ENCODE measurements at regions not wholly inside any gene's neighbourhood (a gene's known extent, or its start where the extent isn't known, plus 50 kb on each side); places are given as distances from the start of the nearest gene placed in this dataset.

- no peak for TF ChIP-seq ZNF462 (CRISPR knock-in tag; IDR thresholded peaks at IDR 0.05)
- no peak for TF ChIP-seq EZH2phosphoT487 (IDR thresholded peaks at IDR 0.05; ENCODE audit: unreplicated experiment)
- TF ChIP-seq ZNF114 (CRISPR knock-in tag; IDR thresholded peaks at IDR 0.05), result no peak
- no peak for TF ChIP-seq ZNF331 (CRISPR knock-in tag; IDR thresholded peaks at IDR 0.05; ENCODE audit: low read depth)
Observed at GRCh38 chr20:7672571-7672970, 267.7 kb downstream of the HAO1 start (continued).

GRCh38 chr20:7673841-7674240 lies 266.4 kb downstream of the HAO1 start:
- no peaks in the 10 kb centered on the region for H3K9me3 Mint-ChIP-seq
- ATAC-seq (no peak), DNase-seq (ENCODE audit: low spot score) (no peak)
- Histone ChIP-seq H3K4me2 (no peak overlapping the region), H3K79me2 (replicated peaks; ENCODE audit: insufficient read depth) (no peaks in the 10 kb centered on the region), H3K27me3 (ENCODE audit: insufficient read depth) (no peaks in the 10 kb centered on the region), H3K4me1 (ENCODE audit: insufficient read depth) (peaks cover 9% of the 10 kb centered on the region; the same call in 1 of the 2 replicates), H3F3A (replicated peaks; ENCODE audit: low read depth) (no peaks in the 10 kb centered on the region), H3K9me2 (ENCODE audit: insufficient read depth) (no peaks in the 10 kb centered on the region), H2AFZ (no peak overlapping the region), H3K36me3 (ENCODE audit: insufficient read depth) (no peaks in the 10 kb centered on the region), H3K4me3 (no peak overlapping the region), H4K20me1 (replicated peaks; ENCODE audit: insufficient read depth) (no peaks in the 10 kb centered on the region), H3K27ac (ENCODE audit: low read depth) (no peak overlapping the region)
- no peaks in the 10 kb centered on the region for H3K27me3 Mint-ChIP-seq (ENCODE audit: insufficient read depth, low read depth, poor library complexity)
- no peaks in the 10 kb centered on the region for H3K36me3 Mint-ChIP-seq (ENCODE audit: low read depth)
- no peak overlapping the region for H3K4me3 Mint-ChIP-seq
- no peak overlapping the region for H3K27ac Mint-ChIP-seq
- H3K4me1 Mint-ChIP-seq, result peaks cover 10% of the 10 kb centered on the region; the same call in 2 of the 3 replicates
- no peak for TF ChIP-seq ZNF462 (CRISPR knock-in tag; IDR thresholded peaks at IDR 0.05)
- no peak for TF ChIP-seq EZH2phosphoT487 (IDR thresholded peaks at IDR 0.05; ENCODE audit: unreplicated experiment)
- TF ChIP-seq NANOG (IDR thresholded peaks at IDR 0.05; ENCODE audit: borderline replicate concordance), result no peak
- no peak for TF ChIP-seq CTCF (conservative IDR thresholded peaks at IDR 0.05; ENCODE audit: low read depth in 2 of 2)
- TF ChIP-seq JUNB (IDR thresholded peaks at IDR 0.05; ENCODE audit: unreplicated experiment), result no peak

Data from GM23338 (cell line).